Nephron (organoid): ENCODE measurements at regions not wholly inside any gene's neighbourhood (a gene's known extent, or its start where the extent isn't known, plus 50 kb on each side); places are given as distances from the start of the nearest gene placed in this dataset.

Experiments
- H3K27ac Mint-ChIP-seq, 3 experiments: 2 replicates each; pipeline ENCODE4 v1.8.0; 2020; ENCODE audit warnings: mixed read lengths in 3 of 3, mild to moderate bottlenecking in 2 of 3, moderate library complexity in 1 of 3
- H3K27me3 Mint-ChIP-seq: 2 replicates; pipeline ENCODE4 v1.8.0; 2021; ENCODE audit warnings: low read depth, mild to moderate bottlenecking, moderate library complexity, mixed read lengths
- H3K36me3 Mint-ChIP-seq: 2 replicates; pipeline ENCODE4 v1.8.0; 2020; ENCODE audit warnings: low read depth, mixed read lengths
- H3K4me1 Mint-ChIP-seq: 2 replicates; pipeline ENCODE4 v1.8.0; 2020; ENCODE audit warnings: mixed read lengths
- H3K4me3 Mint-ChIP-seq, 3 experiments: 2 replicates each; pipeline ENCODE4 v1.8.0; 2020; ENCODE audit warnings: mild to moderate bottlenecking in 3 of 3, mixed read lengths in 3 of 3, moderate library complexity in 2 of 3
- H3K9me3 Mint-ChIP-seq: 2 replicates; pipeline ENCODE4 v1.8.0; 2020; ENCODE audit warnings: mixed read lengths
- CTCF ChIP-seq, 3 experiments: fragments of 200-600 bp; sonication (generic); IDR thresholded peaks; one replicate each; pipeline ENCODE4 v1.5.0; 2021; ENCODE audit warnings: antibody characterized with exemption in 3 of 3; ENCODE audit not compliant: unreplicated experiment in 3 of 3

GRCh38 chr12:69066492-69067373 lies 133.8 kb upstream of the CPM start:
- Mint-ChIP-seq H3K27ac (peak overlapping the region in 2 of 3 experiments; percentile 0 to 53), H3K4me1 (peaks cover 27% of the 10 kb centered on the region), H3K36me3 (no peaks in the 10 kb centered on the region), H3K27me3 (peaks cover 3% of the 10 kb centered on the region), H3K4me3 (no peak overlapping the region), H3K9me3 (no peaks in the 10 kb centered on the region)
- no peak for TF ChIP-seq CTCF (IDR thresholded peaks at IDR 0.05; ENCODE audit: unreplicated experiment in 3 of 3)

- peaks cover 22% of the 10 kb centered on the region for H3K4me1 Mint-ChIP-seq
These were observed 134.7 kb upstream of the CPM start for GRCh38 chr12:69067713-69068112.

GRCh38 chr12:69068448-69068847 lies 135.5 kb upstream of the CPM start:
- peak overlapping the region in 1 of 3 experiments; percentile 84 for H3K27ac Mint-ChIP-seq
- no peaks in the 10 kb centered on the region for H3K36me3 Mint-ChIP-seq
- no peak overlapping the region for H3K4me3 Mint-ChIP-seq
- TF ChIP-seq CTCF (IDR thresholded peaks at IDR 0.05; ENCODE audit: unreplicated experiment in 3 of 3) = no peak
- no peaks in the 10 kb centered on the region for H3K9me3 Mint-ChIP-seq
- H3K27me3 Mint-ChIP-seq = peaks cover 3% of the 10 kb centered on the region
- H3K4me1 Mint-ChIP-seq = peaks cover 22% of the 10 kb centered on the region

More at GRCh38 chr12:69067713-69068112, 134.7 kb upstream of the CPM start:
- no peak for TF ChIP-seq CTCF (IDR thresholded peaks at IDR 0.05; ENCODE audit: unreplicated experiment in 3 of 3)
- no peaks in the 10 kb centered on the region for H3K36me3 Mint-ChIP-seq
- no peak overlapping the region for H3K27ac Mint-ChIP-seq
- H3K9me3 Mint-ChIP-seq = no peaks in the 10 kb centered on the region
- peaks cover 3% of the 10 kb centered on the region for H3K27me3 Mint-ChIP-seq
- H3K4me3 Mint-ChIP-seq = no peak overlapping the region

GRCh38 chr12:69069479-69069878 lies 136.5 kb upstream of the CPM start:
- H3K36me3 Mint-ChIP-seq = no peaks in the 10 kb centered on the region

GRCh38 chr12:69070319-69071090 lies 137.5 kb upstream of the CPM start:
- TF ChIP-seq CTCF (IDR thresholded peaks at IDR 0.05; ENCODE audit: unreplicated experiment in 3 of 3) = peak; percentile 73 to 84 (median 80)
- no peak overlapping the region for H3K27ac Mint-ChIP-seq
- H3K27me3 Mint-ChIP-seq = peaks cover 3% of the 10 kb centered on the region
- H3K4me1 Mint-ChIP-seq = peaks cover 22% of the 10 kb centered on the region
- no peak overlapping the region for H3K4me3 Mint-ChIP-seq
- no peaks in the 10 kb centered on the region for H3K36me3 Mint-ChIP-seq
- no peaks in the 10 kb centered on the region for H3K9me3 Mint-ChIP-seq

More at GRCh38 chr12:69069479-69069878, 136.5 kb upstream of the CPM start:
- Mint-ChIP-seq H3K4me3 (no peak overlapping the region), H3K4me1 (peaks cover 22% of the 10 kb centered on the region), H3K27me3 (peaks cover 3% of the 10 kb centered on the region), H3K27ac (no peak overlapping the region), H3K9me3 (no peaks in the 10 kb centered on the region)
- no peak for TF ChIP-seq CTCF (IDR thresholded peaks at IDR 0.05; ENCODE audit: unreplicated experiment in 3 of 3)
